ENCODE measurements at regions not wholly inside any gene's neighbourhood (a gene's known extent, or its start where the extent isn't known, plus 50 kb on each side); places are given as distances from the start of the nearest gene placed in this dataset.

DNA sequence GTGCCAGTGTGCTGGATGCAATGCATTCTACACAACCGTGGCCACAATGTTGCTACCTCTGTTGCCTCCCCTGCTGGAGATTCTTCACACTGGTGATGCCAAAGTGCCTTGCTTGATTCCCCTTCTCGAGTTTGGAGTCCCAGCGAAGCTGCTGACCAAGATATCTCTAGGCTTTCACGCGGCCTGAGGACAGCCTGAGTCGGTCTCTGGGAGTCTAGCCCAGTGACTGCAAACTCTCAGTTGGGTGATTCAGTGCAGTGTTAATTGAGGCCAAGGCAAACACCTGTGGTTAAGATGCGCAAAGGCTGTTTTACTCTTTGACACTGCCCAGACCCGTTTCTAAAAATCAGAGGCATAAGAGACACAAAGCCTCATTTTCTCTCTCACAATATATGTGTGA, 434.4 kb downstream of the NR2F2 start:
- Histone ChIP-seq H3K36me3 (no peaks in the 10 kb centered on the region), H3K4me1 (no peaks in the 10 kb centered on the region), H3K9me3 (no peaks in the 10 kb centered on the region), H3K27me3 (no peaks in the 10 kb centered on the region), H3K4me3 (no peak overlapping the region), H3K27ac (no peak overlapping the region)
- TF ChIP-seq, protein P1, sequence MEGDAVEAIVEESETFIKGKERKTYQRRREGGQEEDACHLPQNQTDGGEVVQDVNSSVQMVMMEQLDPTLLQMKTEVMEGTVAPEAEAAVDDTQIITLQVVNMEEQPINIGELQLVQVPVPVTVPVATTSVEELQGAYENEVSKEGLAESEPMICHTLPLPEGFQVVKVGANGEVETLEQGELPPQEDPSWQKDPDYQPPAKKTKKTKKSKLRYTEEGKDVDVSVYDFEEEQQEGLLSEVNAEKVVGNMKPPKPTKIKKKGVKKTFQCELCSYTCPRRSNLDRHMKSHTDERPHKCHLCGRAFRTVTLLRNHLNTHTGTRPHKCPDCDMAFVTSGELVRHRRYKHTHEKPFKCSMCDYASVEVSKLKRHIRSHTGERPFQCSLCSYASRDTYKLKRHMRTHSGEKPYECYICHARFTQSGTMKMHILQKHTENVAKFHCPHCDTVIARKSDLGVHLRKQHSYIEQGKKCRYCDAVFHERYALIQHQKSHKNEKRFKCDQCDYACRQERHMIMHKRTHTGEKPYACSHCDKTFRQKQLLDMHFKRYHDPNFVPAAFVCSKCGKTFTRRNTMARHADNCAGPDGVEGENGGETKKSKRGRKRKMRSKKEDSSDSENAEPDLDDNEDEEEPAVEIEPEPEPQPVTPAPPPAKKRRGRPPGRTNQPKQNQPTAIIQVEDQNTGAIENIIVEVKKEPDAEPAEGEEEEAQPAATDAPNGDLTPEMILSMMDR (IDR thresholded peaks at IDR 0.05): no peak
- WGBS, 2 donors: 72 to 81% methylated on average over 8 of the region's 8 CpGs
- ATAC-seq: no peak
- DNase-seq: no peak
- intact Hi-C loops (cut with DNase I): no loop called here
- no peak for FAIRE-seq

DNA sequence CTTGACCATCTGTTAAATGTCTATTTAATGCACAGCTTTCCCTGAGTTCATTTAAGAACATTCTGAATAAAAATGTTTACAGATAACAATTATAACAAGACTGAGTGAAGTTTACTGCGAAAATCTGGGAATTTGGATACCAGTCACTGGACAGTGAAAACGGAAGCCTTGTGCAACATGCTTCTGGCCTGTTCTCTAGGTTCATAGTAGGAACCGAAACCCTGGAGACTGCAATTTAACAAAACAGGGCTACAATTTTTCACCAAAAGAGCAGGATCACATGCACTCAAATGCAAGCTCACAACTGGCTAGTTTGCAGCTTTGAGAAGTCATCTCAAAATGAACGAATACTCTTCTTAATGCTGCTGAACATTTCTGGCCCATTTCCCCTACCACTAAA, 435.9 kb downstream of the NR2F2 start:
- WGBS, 2 donors: 73 to 76% methylated on average over 4 of the region's 4 CpGs
- no peak for ATAC-seq
- Histone ChIP-seq H3K9me3 (no peaks in the 10 kb centered on the region), H3K27me3 (no peaks in the 10 kb centered on the region), H3K4me1 (no peaks in the 10 kb centered on the region), H3K27ac (no peak overlapping the region), H3K36me3 (no peaks in the 10 kb centered on the region), H3K4me3 (no peak overlapping the region)
- FAIRE-seq: no peak
- intact Hi-C loops (cut with DNase I): no loop called here
- TF ChIP-seq, protein P1 (IDR thresholded peaks at IDR 0.05): no peak
- no peak for DNase-seq

DNA sequence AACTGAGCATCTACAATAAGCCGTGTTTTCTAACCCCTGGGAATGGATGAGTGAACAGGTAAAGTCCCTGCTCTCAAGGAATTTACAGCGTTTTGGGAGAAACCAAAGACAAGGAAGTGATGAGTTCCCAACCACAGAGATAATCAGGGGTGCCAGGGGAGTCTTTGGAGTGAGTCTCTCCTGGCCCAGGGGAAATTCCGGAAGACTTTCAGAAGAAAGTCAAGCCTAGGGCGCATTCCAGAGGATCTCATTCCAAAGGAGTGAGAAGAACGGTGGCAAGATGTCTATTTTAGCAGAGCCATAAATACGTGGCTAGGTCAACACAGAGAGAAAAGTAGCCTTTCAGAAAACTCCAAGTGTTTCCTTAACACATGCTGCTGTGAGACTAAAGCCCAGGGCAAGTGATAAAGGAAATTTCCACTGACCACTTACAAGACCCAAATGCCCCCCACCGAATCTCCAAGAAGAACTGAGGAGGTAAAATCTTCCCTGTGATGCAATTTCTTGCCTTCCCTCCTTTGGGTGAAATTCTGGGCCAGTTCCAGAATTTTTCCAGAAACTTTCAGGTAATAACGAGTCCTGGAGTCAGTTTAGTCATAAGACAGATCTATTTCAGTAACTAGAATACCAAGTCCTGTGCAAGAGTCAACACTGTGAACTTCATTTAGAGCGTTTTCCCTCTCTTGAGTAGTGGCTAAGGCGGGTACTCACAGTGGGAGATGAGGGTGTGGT, 437.4 kb downstream of the NR2F2 start:
- intact Hi-C loops (cut with DNase I): no loop called here
- FAIRE-seq (no peak), DNase-seq (no peak), ATAC-seq (no peak)
- Histone ChIP-seq H3K9me3 (no peaks in the 10 kb centered on the region), H3K27me3 (no peaks in the 10 kb centered on the region), H3K4me3 (no peak overlapping the region), H3K27ac (no peak overlapping the region), H3K36me3 (no peaks in the 10 kb centered on the region), H3K4me1 (no peaks in the 10 kb centered on the region)
- TF ChIP-seq, protein P1 (IDR thresholded peaks at IDR 0.05): no peak
- WGBS, 2 donors: 49 to 51% methylated on average over 10 of the region's 10 CpGs

DNA sequence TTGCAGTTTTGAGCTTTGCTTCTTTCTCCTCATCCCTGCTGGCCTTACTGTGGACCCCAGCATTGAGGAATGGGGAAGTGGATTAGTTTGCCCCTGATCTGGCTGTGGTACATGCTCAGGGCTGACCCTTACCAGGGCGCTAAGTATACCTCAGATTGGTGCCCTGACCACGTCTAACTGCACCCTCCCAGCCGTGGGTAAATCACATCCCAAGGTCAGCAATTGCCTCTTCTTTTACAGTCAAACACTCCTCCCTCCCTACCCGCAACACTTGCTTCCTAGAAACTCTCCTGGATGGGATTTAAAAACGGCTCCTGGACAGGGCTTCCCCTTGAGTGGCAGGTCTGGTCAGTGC, 437.9 kb downstream of the NR2F2 start:
- 23 to 24% methylated on average over 5 of the region's 5 CpGs for WGBS, 2 donors
- Histone ChIP-seq H3K9me3 (no peaks in the 10 kb centered on the region), H3K4me3 (no peak overlapping the region), H3K27ac (no peak overlapping the region), H3K36me3 (no peaks in the 10 kb centered on the region), H3K27me3 (no peaks in the 10 kb centered on the region), H3K4me1 (no peaks in the 10 kb centered on the region)
- no peak for FAIRE-seq
- intact Hi-C loops (cut with DNase I): no loop called here
- no peak for ATAC-seq
- no peak for DNase-seq
- TF ChIP-seq, protein P1 (IDR thresholded peaks at IDR 0.05): no peak

DNA sequence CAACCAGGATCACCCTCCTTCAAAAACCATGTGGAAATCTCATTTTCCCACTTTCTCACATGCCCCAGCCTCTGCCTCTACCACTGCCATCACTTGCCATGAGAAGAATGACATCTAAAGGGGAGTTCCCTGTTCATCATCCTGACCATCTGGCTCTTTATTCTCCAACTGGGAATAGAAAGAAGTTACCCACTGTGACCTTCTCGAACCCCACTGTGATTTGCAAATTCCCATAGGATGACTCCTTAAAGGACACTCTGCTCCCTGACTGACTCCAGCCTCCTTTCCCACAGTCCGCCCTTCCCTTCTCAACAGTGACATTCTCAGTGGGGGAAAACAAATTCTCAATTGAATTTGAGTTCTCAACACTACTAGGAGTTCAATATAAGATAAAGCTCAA, 440.5 kb downstream of the NR2F2 start:
- TF ChIP-seq, protein P1 (IDR thresholded peaks at IDR 0.05): no peak
- Histone ChIP-seq H3K9me3 (no peaks in the 10 kb centered on the region), H3K27me3 (no peaks in the 10 kb centered on the region), H3K4me3 (no peak overlapping the region), H3K36me3 (no peaks in the 10 kb centered on the region), H3K27ac (no peak overlapping the region), H3K4me1 (no peaks in the 10 kb centered on the region)
- WGBS, 2 donors: 44 to 45% methylated on average over 2 of the region's 2 CpGs
- intact Hi-C loops (cut with DNase I): no loop called here
- no peak for ATAC-seq
- DNase-seq: no peak
- FAIRE-seq: no peak
